Kidney (tissue), 13 donors: ENCODE measurements at regions not wholly inside any gene's neighbourhood (a gene's known extent, or its start where the extent isn't known, plus 50 kb on each side); places are given as distances from the start of the nearest gene placed in this dataset.

Experiments used
- DNase-seq, 5 donors: peaks; one replicate each; pipeline ENCODE4 v3.0.0-alpha.2; 2013 to 2020
- FAIRE-seq: peaks from 2 replicates; lab custom pipeline; 2012; peaks lifted over from hg19 to GRCh38; lab: Jason Lieb, UNC
- H3K27ac ChIP-seq, 2 donors: one replicate each; pipeline ENCODE4 v1.7.0; 2013; ENCODE audit warnings: low read depth in 2 of 2, low read length in 2 of 2, inconsistent platforms in 1 of 2
- H3K27me3 ChIP-seq: one replicate; pipeline ENCODE4 v1.7.1; 2013; ENCODE audit warnings: low read length, inconsistent platforms; ENCODE audit not compliant: control insufficient read depth, insufficient read depth
- H3K36me3 ChIP-seq, 3 donors: one replicate each; pipeline versions ENCODE4 v1.7.0 to v1.7.1; 2013; ENCODE audit warnings: low read length in 3 of 3, control low read depth in 1 of 3, inconsistent platforms in 1 of 3; ENCODE audit not compliant: insufficient read depth in 3 of 3, control insufficient read depth in 2 of 3
- H3K4me1 ChIP-seq, 3 donors: one replicate each; pipeline versions ENCODE4 v1.7.0 to v1.7.1; 2013; ENCODE audit warnings: low read length in 3 of 3, inconsistent platforms in 1 of 3, low read depth in 1 of 3; ENCODE audit not compliant: control insufficient read depth in 2 of 3, insufficient read depth in 2 of 3
- H3K4me3 ChIP-seq, 3 donors: one replicate each; pipeline versions ENCODE4 v1.7.0 to v1.8.1; 2013; ENCODE audit warnings: low read length in 3 of 3, control low read depth in 1 of 3, inconsistent platforms in 1 of 3
- H3K9ac ChIP-seq, 3 donors: one replicate each; pipeline versions ENCODE4 v1.7.0 to v1.7.1; 2013; ENCODE audit warnings: low read length in 3 of 3, control low read depth in 1 of 3, inconsistent platforms in 1 of 3
- H3K9me3 ChIP-seq, 3 donors: one replicate each; pipeline versions ENCODE4 v1.7.0 to v1.7.1; 2013; ENCODE audit warnings: low read length in 3 of 3, control low read depth in 1 of 3, inconsistent platforms in 1 of 3; ENCODE audit not compliant: control insufficient read depth in 2 of 3, insufficient read depth in 1 of 3
- CTCF ChIP-seq: IDR thresholded peaks from 3 replicates; pipeline ENCODE4 v1.5.1; 2012; ENCODE audit warnings: mild to moderate bottlenecking, moderate library complexity, borderline replicate concordance; ENCODE audit not compliant: insufficient read depth; ENCODE audit errors: extremely low read depth
- intact Hi-C: fragments of 100-400 bp; cut with DNase I; formaldehyde crosslinking; loops from one replicate; pipeline ENCODE4 v1.11.1; 2022
- donor health status: control.
- donor health status: control.
- donor health status: control.
- donor health status: control.
- donor health status: control.
- donor health status: DM: yes; HTN: yes; CAD: no.
- donor health status: Normal renal cell carcinoma (clear cell type).

GRCh38 chr9:28821240-28821639 is 1248.0 kb upstream of the C9orf72 start:
- no peaks in the 10 kb centered on the region for H3K27me3 ChIP-seq
- intact Hi-C loops, result no loop called here
- FAIRE-seq (no peak), DNase-seq (no peak)
- TF ChIP-seq CTCF, result no peak
- no peaks in the 10 kb centered on the region for H3K4me1 ChIP-seq
- H3K9ac ChIP-seq, result no peak overlapping the region
- H3K4me3 ChIP-seq, result no peak overlapping the region
- no peak overlapping the region for H3K27ac ChIP-seq
- H3K36me3 ChIP-seq, result no peaks in the 10 kb centered on the region
- no peaks in the 10 kb centered on the region for H3K9me3 ChIP-seq

DNA sequence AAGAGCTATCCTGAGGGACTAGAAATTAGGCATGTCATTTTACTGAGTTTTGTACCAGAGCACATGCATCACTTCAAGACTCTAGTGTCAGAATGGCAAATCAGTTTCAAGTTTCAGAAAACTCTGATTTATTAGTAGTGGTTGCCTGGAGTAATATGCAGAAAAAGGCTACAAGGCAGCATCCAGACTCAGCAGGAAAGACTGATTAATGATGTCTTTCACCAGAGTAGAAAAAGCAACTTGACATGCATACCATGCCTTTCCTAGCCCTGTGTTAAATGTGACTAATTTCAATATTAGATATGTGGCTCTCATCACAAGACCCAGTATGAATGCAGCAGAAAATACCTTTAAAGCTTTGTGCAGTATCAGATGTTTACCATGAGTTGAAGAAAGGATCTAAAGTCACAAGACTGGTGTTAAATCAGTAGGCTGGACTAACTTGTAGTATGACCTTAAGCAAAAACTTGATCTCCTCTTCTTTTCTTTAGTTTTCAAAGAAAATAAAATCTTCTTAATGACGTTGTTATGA is 1251.2 kb upstream of the C9orf72 start:
- FAIRE-seq, result no peak
- Histone ChIP-seq H3K4me1 (no peaks in the 10 kb centered on the region), H3K27me3 (no peaks in the 10 kb centered on the region), H3K27ac (no peak overlapping the region), H3K9me3 (no peaks in the 10 kb centered on the region), H3K36me3 (no peaks in the 10 kb centered on the region), H3K4me3 (no peak overlapping the region), H3K9ac (no peak overlapping the region)
- intact Hi-C loops, result no loop called here
- DNase-seq, result peak in 2 of 5 donors; percentile 8 to 23
- no peak for TF ChIP-seq CTCF

GRCh38 chr9:28832168-28832770 is 1259.0 kb upstream of the C9orf72 start:
- Histone ChIP-seq H3K27me3 (no peaks in the 10 kb centered on the region), H3K9me3 (no peaks in the 10 kb centered on the region), H3K36me3 (no peaks in the 10 kb centered on the region), H3K27ac (no peak overlapping the region), H3K9ac (no peak overlapping the region), H3K4me3 (no peak overlapping the region), H3K4me1 (no peaks in the 10 kb centered on the region)
- TF ChIP-seq CTCF, result no peak
- intact Hi-C loops, result no loop called here
- FAIRE-seq (no peak), DNase-seq (peak in 1 of 5 donors; percentile 22)
